Fibroblast of pulmonary artery (primary cell): ENCODE measurements at regions not wholly inside any gene's neighbourhood (a gene's known extent, or its start where the extent isn't known, plus 50 kb on each side); places are given as distances from the start of the nearest gene placed in this dataset.

Experiments
- DNase-seq: peaks from one replicate; pipeline ENCODE4 v3.0.0-alpha.2; 2010; ENCODE audit warnings: low read depth
- H3K4me3 ChIP-seq: replicated peaks from 2 replicates; pipeline ENCODE4 v1.5.1; 2011; ENCODE audit warnings: low read depth, mild to moderate bottlenecking, control low read depth, low read length, moderate library complexity
- CTCF ChIP-seq: IDR thresholded peaks from 2 replicates; pipeline ENCODE4 v1.5.1; 2011; ENCODE audit warnings: mild to moderate bottlenecking, control low read depth, low read length, inconsistent platforms; ENCODE audit errors: missing control alignments

GRCh38 chr2:104481341-104481740 is 372.6 kb upstream of the POU3F3 start:
- TF ChIP-seq CTCF = no peak
- DNase-seq = no peak
- H3K4me3 ChIP-seq = no peak overlapping the region

- no peak overlapping the region for H3K4me3 ChIP-seq
- DNase-seq = no peak
- no peak for TF ChIP-seq CTCF
Measured at GRCh38 chr2:104487366-104487765, 366.5 kb upstream of the POU3F3 start.

- no peak for TF ChIP-seq CTCF
- no peak overlapping the region for H3K4me3 ChIP-seq
Measured at GRCh38 chr2:104493698-104494097, 360.2 kb upstream of the POU3F3 start.

GRCh38 chr2:104501342-104501741 is 352.6 kb upstream of the POU3F3 start:
- no peak for DNase-seq
- TF ChIP-seq CTCF = no peak
- H3K4me3 ChIP-seq = no peak overlapping the region

More at GRCh38 chr2:104493698-104494097, 360.2 kb upstream of the POU3F3 start:
- DNase-seq = no peak

GRCh38 chr2:104501929-104502328 is 352.0 kb upstream of the POU3F3 start:
- DNase-seq = no peak
- no peak for TF ChIP-seq CTCF
- H3K4me3 ChIP-seq = no peak overlapping the region

- DNase-seq = no peak
- H3K4me3 ChIP-seq = no peak overlapping the region
- TF ChIP-seq CTCF = no peak
Measured at GRCh38 chr2:104502901-104503300, 351.0 kb upstream of the POU3F3 start.

GRCh38 chr2:104504331-104505073 is 349.4 kb upstream of the POU3F3 start:
- no peak for TF ChIP-seq CTCF
- no peak for DNase-seq
- no peak overlapping the region for H3K4me3 ChIP-seq
